ENCODE measurements at regions not wholly inside any gene's neighbourhood (a gene's known extent, or its start where the extent isn't known, plus 50 kb on each side); places are given as distances from the start of the nearest gene placed in this dataset.

DNA sequence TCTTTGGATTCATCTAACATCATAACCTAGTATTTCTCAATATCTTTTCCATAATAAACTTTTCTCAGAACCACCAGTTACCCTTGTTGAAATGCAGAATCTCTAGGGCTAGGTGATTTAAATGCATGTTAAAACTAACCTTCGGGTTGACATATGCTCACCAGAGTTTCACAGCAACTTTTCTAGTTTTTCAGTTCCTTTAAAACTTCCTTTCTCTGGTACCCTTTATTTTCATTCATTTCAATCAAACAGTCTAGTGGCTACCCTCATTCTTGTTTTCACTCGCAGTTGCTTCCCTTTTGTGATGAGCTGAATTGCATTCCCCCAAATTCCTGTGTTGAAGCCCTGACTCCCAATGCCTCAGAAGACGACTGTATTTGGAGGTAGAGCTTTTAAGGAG is 712.8 kb upstream of the CHRM3 start:
- TF ChIP-seq SP1 (IDR thresholded peaks at IDR 0.05), result no peak
- TF ChIP-seq, protein P1, sequence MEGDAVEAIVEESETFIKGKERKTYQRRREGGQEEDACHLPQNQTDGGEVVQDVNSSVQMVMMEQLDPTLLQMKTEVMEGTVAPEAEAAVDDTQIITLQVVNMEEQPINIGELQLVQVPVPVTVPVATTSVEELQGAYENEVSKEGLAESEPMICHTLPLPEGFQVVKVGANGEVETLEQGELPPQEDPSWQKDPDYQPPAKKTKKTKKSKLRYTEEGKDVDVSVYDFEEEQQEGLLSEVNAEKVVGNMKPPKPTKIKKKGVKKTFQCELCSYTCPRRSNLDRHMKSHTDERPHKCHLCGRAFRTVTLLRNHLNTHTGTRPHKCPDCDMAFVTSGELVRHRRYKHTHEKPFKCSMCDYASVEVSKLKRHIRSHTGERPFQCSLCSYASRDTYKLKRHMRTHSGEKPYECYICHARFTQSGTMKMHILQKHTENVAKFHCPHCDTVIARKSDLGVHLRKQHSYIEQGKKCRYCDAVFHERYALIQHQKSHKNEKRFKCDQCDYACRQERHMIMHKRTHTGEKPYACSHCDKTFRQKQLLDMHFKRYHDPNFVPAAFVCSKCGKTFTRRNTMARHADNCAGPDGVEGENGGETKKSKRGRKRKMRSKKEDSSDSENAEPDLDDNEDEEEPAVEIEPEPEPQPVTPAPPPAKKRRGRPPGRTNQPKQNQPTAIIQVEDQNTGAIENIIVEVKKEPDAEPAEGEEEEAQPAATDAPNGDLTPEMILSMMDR (IDR thresholded peaks at IDR 0.05; ENCODE audit: low read depth, low read length, missing input control), result no peak
- no peak for TF ChIP-seq TAF1 (conservative IDR thresholded peaks at IDR 0.05)
- TF ChIP-seq, protein P2, sequence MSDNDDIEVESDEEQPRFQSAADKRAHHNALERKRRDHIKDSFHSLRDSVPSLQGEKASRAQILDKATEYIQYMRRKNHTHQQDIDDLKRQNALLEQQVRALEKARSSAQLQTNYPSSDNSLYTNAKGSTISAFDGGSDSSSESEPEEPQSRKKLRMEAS (IDR thresholded peaks at IDR 0.05), result no peak
